ENCODE measurements at regions not wholly inside any gene's neighbourhood (a gene's known extent, or its start where the extent isn't known, plus 50 kb on each side); places are given as distances from the start of the nearest gene placed in this dataset.
A peak's percentile ranks its signal among the peaks of the same experiment; 100 is the strongest.

GRCh38 chr20:6651561-6651960 lies 115.9 kb upstream of the BMP2 start:
- no peak overlapping the region for H3K4me2 ChIP-seq (ENCODE audit: low read length)

DNA sequence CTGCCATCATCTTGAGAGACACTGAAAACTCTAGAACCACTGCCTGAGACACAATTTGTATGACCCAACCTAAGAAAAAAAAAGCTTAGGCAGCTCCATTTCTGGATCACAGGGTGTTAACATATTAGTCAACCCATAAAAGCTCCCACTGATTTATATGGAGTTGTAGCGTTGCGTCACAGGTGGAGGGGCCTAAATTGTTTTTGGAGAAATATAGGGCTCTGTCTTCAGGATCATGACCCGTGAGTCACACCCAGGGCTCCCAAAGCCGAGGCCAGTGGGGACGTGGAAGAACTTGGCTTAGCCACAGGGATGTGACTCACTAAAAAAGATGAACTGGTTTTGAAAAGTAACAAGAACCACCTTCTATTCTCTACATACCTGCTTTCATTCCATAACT lies 116.5 kb upstream of the BMP2 start:
- Histone ChIP-seq H2AFZ (ENCODE audit: low read depth, low read length) (no peak overlapping the region), H3K4me2 (ENCODE audit: low read length) (no peak overlapping the region), H3K79me2 (ENCODE audit: insufficient read depth, low read length) (no peaks in the 10 kb centered on the region), H3K4me1 (ENCODE audit: insufficient read depth, low read length) (no peaks in the 10 kb centered on the region), H3K4me3 (ENCODE audit: insufficient read depth, low read depth, low read length) (no peak overlapping the region), H3K9ac (ENCODE audit: low read length) (no peak overlapping the region), H3K9me3 (ENCODE audit: insufficient read depth, low read depth, low read length) (no peaks in the 10 kb centered on the region), H4K20me1 (ENCODE audit: insufficient read depth, low read length) (no peaks in the 10 kb centered on the region), H3K27me3 (ENCODE audit: insufficient read depth, low read length) (no peaks in the 10 kb centered on the region), H3K27ac (ENCODE audit: low read depth, low read length) (no peak overlapping the region), H3K36me3 (ENCODE audit: insufficient read depth, low read length) (no peaks in the 10 kb centered on the region)
- peaks cover 24% of the 10 kb centered on the region for H3K4me1 Mint-ChIP-seq (ENCODE audit: low read depth, unreplicated experiment)
- DNase-seq (ENCODE audit: low read depth) (peak; percentile 36), FAIRE-seq (no peak)
- no peak overlapping the region for H3K27ac Mint-ChIP-seq (ENCODE audit: unreplicated experiment)
- H3K27me3 Mint-ChIP-seq (ENCODE audit: low read depth, unreplicated experiment), result no peaks in the 10 kb centered on the region
- H3K36me3 Mint-ChIP-seq (ENCODE audit: low read depth, unreplicated experiment), result no peaks in the 10 kb centered on the region
- TF ChIP-seq, protein P1, sequence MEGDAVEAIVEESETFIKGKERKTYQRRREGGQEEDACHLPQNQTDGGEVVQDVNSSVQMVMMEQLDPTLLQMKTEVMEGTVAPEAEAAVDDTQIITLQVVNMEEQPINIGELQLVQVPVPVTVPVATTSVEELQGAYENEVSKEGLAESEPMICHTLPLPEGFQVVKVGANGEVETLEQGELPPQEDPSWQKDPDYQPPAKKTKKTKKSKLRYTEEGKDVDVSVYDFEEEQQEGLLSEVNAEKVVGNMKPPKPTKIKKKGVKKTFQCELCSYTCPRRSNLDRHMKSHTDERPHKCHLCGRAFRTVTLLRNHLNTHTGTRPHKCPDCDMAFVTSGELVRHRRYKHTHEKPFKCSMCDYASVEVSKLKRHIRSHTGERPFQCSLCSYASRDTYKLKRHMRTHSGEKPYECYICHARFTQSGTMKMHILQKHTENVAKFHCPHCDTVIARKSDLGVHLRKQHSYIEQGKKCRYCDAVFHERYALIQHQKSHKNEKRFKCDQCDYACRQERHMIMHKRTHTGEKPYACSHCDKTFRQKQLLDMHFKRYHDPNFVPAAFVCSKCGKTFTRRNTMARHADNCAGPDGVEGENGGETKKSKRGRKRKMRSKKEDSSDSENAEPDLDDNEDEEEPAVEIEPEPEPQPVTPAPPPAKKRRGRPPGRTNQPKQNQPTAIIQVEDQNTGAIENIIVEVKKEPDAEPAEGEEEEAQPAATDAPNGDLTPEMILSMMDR (IDR thresholded peaks at IDR 0.05; ENCODE audit: insufficient read depth, low read depth, low read length), result no peak
- no peak overlapping the region for H3K4me3 Mint-ChIP-seq (ENCODE audit: unreplicated experiment)
- no peaks in the 10 kb centered on the region for H3K9me3 Mint-ChIP-seq (ENCODE audit: unreplicated experiment)

More at GRCh38 chr20:6651561-6651960, 115.9 kb upstream of the BMP2 start:
- Histone ChIP-seq H3K4me1 (ENCODE audit: insufficient read depth, low read length) (no peaks in the 10 kb centered on the region), H4K20me1 (ENCODE audit: insufficient read depth, low read length) (no peaks in the 10 kb centered on the region), H3K79me2 (ENCODE audit: insufficient read depth, low read length) (no peaks in the 10 kb centered on the region), H3K27me3 (ENCODE audit: insufficient read depth, low read length) (no peaks in the 10 kb centered on the region), H3K9ac (ENCODE audit: low read length) (no peak overlapping the region), H3K27ac (ENCODE audit: low read depth, low read length) (no peak overlapping the region), H3K4me3 (ENCODE audit: insufficient read depth, low read depth, low read length) (no peak overlapping the region), H2AFZ (ENCODE audit: low read depth, low read length) (no peak overlapping the region), H3K9me3 (ENCODE audit: insufficient read depth, low read depth, low read length) (no peaks in the 10 kb centered on the region), H3K36me3 (ENCODE audit: insufficient read depth, low read length) (no peaks in the 10 kb centered on the region)
- H3K27ac Mint-ChIP-seq (ENCODE audit: unreplicated experiment), result no peak overlapping the region
- H3K4me1 Mint-ChIP-seq (ENCODE audit: low read depth, unreplicated experiment), result peaks cover 21% of the 10 kb centered on the region
- DNase-seq (ENCODE audit: low read depth) (no peak), FAIRE-seq (no peak)
- no peaks in the 10 kb centered on the region for H3K36me3 Mint-ChIP-seq (ENCODE audit: low read depth, unreplicated experiment)
- no peak overlapping the region for H3K4me3 Mint-ChIP-seq (ENCODE audit: unreplicated experiment)
- no peaks in the 10 kb centered on the region for H3K9me3 Mint-ChIP-seq (ENCODE audit: unreplicated experiment)
- TF ChIP-seq, protein P1 (IDR thresholded peaks at IDR 0.05; ENCODE audit: insufficient read depth, low read depth, low read length), result no peak
- no peak for TF ChIP-seq EZH2 (IDR thresholded peaks at IDR 0.05; ENCODE audit: insufficient read depth, low read length)
- no peaks in the 10 kb centered on the region for H3K27me3 Mint-ChIP-seq (ENCODE audit: low read depth, unreplicated experiment)

DNA sequence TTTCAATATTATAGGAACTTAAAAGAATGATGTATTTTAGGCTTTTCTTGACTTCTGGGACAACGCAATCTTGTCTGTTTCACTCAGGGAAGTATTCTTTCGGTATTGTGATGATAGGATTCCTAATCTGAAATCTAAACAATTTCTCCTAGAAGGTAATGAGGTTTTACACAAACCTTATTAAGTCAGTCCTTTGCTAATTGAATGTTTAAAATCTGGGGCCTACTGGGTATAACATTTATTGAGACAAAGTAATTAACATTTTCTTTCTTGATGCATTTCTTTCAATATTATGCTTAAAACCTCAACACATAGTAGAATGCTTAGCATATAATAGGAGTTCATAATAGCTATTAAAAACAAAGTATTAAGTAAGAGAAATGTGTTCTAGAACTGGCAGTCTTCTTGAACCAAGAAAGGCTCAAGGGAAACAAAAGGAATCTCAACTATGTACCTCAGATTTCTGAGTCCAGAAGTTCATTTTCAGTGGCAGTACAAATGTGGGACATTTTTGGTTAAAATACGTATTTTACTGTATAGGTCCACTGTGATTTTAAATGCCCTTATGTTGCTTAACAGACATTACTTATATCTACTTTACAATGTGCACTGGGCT lies 121.4 kb upstream of the BMP2 start:
- H3K36me3 Mint-ChIP-seq (ENCODE audit: low read depth, unreplicated experiment), result no peaks in the 10 kb centered on the region
- H3K4me3 ChIP-seq (ENCODE audit: insufficient read depth, low read depth, low read length), result no peak overlapping the region
- H3K27ac ChIP-seq (ENCODE audit: low read depth, low read length), result no peak overlapping the region
- no peak for DNase-seq (ENCODE audit: low read depth)
- H3K27ac Mint-ChIP-seq (ENCODE audit: unreplicated experiment), result no peak overlapping the region
- no peaks in the 10 kb centered on the region for H3K36me3 ChIP-seq (ENCODE audit: insufficient read depth, low read length)
- no peak overlapping the region for H3K4me2 ChIP-seq (ENCODE audit: low read length)
- FAIRE-seq, result no peak
- H3K27me3 Mint-ChIP-seq (ENCODE audit: low read depth, unreplicated experiment), result no peaks in the 10 kb centered on the region
- no peaks in the 10 kb centered on the region for H3K27me3 ChIP-seq (ENCODE audit: insufficient read depth, low read length)
- H3K4me3 Mint-ChIP-seq (ENCODE audit: unreplicated experiment), result no peak overlapping the region
- TF ChIP-seq EZH2 (IDR thresholded peaks at IDR 0.05; ENCODE audit: insufficient read depth, low read length), result no peak
- TF ChIP-seq, protein P1 (IDR thresholded peaks at IDR 0.05; ENCODE audit: insufficient read depth, low read depth, low read length), result no peak
- H4K20me1 ChIP-seq (ENCODE audit: insufficient read depth, low read length), result no peaks in the 10 kb centered on the region
- H3K4me1 ChIP-seq (ENCODE audit: insufficient read depth, low read length), result no peaks in the 10 kb centered on the region
- no peak overlapping the region for H3K9ac ChIP-seq (ENCODE audit: low read length)
- no peaks in the 10 kb centered on the region for H3K9me3 ChIP-seq (ENCODE audit: insufficient read depth, low read depth, low read length)
- no peak overlapping the region for H2AFZ ChIP-seq (ENCODE audit: low read depth, low read length)
- H3K4me1 Mint-ChIP-seq (ENCODE audit: low read depth, unreplicated experiment), result peaks cover 9% of the 10 kb centered on the region
- no peaks in the 10 kb centered on the region for H3K79me2 ChIP-seq (ENCODE audit: insufficient read depth, low read length)
- H3K9me3 Mint-ChIP-seq (ENCODE audit: unreplicated experiment), result no peaks in the 10 kb centered on the region

Data from astrocyte (in vitro differentiated cells and primary cell).